NT2/D1 (cell line): ENCODE measurements at regions not wholly inside any gene's neighbourhood (a gene's known extent, or its start where the extent isn't known, plus 50 kb on each side); places are given as distances from the start of the nearest gene placed in this dataset.

ENCODE experiments used
- SUZ12 ChIP-seq: IDR thresholded peaks from 2 replicates; pipeline ENCODE4 v1.6.1; 2011; ENCODE audit not compliant: insufficient read length, insufficient read depth; ENCODE audit errors: extremely low read depth
- ZNF274 ChIP-seq: IDR thresholded peaks from 2 replicates; pipeline ENCODE4 v1.6.1; 2011; ENCODE audit warnings: mild to moderate bottlenecking, low read depth, low read length

DNA sequence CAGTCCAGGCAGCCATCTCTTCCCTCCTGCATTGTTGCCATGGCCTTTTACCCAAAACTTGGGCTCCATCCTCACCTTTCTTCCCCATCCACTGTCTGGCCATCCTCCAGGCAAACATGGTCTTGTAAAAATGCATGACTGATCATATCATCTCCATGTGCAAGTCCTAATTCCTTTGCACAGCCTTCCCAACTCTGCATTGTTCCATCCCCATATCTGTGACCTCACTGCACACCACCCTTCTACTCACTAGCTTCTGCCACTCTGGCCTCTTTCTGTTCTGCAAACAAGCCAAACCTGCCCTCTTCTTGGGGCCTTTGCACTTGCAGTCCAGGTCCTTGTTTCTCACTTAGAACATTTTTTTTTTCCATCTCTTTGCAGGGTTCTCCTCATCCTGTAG lies 230.1 kb upstream of the GJB5 start:
- TF ChIP-seq SUZ12 (no peak), ZNF274 (no peak)
